ENCODE measurements at regions not wholly inside any gene's neighbourhood (a gene's known extent, or its start where the extent isn't known, plus 50 kb on each side); places are given as distances from the start of the nearest gene placed in this dataset.

DNA sequence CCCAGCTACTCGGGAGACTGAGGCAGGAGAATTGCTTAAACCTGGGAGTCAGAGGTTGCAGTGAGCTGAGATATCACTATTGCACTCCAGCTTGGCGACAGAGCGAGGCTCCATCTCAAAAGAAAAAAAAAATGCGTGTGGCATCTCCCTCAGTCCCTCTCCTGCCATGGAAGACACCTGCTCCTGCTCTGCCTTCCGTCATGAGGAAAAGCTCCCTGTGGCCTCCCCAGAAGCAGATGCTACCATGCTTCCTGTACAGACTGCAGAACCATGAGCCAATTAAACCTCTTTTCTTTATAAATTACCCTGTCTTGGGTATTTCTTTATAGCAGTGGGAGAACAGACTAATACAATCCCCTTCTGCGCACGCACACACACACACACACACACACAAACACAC lies 249.4 kb downstream of the MN1 start:
- TF ChIP-seq, protein P1, sequence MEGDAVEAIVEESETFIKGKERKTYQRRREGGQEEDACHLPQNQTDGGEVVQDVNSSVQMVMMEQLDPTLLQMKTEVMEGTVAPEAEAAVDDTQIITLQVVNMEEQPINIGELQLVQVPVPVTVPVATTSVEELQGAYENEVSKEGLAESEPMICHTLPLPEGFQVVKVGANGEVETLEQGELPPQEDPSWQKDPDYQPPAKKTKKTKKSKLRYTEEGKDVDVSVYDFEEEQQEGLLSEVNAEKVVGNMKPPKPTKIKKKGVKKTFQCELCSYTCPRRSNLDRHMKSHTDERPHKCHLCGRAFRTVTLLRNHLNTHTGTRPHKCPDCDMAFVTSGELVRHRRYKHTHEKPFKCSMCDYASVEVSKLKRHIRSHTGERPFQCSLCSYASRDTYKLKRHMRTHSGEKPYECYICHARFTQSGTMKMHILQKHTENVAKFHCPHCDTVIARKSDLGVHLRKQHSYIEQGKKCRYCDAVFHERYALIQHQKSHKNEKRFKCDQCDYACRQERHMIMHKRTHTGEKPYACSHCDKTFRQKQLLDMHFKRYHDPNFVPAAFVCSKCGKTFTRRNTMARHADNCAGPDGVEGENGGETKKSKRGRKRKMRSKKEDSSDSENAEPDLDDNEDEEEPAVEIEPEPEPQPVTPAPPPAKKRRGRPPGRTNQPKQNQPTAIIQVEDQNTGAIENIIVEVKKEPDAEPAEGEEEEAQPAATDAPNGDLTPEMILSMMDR (IDR thresholded peaks at IDR 0.05) = no peak
- TF ChIP-seq POLR2A (IDR thresholded peaks at IDR 0.05) = no peak

Data from adrenal gland (tissue), 5 donors.